ENCODE measurements at regions not wholly inside any gene's neighbourhood (a gene's known extent, or its start where the extent isn't known, plus 50 kb on each side); places are given as distances from the start of the nearest gene placed in this dataset.

- DNase-seq: no peak
Measured at GRCh38 chr1:177790566-177790965, 179.3 kb downstream of the SEC16B start.

GRCh38 chr1:177789956-177790355 lies 179.9 kb downstream of the SEC16B start:
- no peak for DNase-seq

- no peak for DNase-seq
Measured at GRCh38 chr1:177786176-177786745, 183.6 kb downstream of the SEC16B start.

GRCh38 chr1:177784936-177785335 lies 184.9 kb downstream of the SEC16B start:
- DNase-seq: no peak

GRCh38 chr1:177784409-177784808 lies 185.4 kb downstream of the SEC16B start:
- DNase-seq: no peak

GRCh38 chr1:177783051-177783450 lies 186.8 kb downstream of the SEC16B start:
- DNase-seq: no peak

- peak in 14 of 56 donors; percentile 1 to 51 (median 10) for DNase-seq
Measured at GRCh38 chr1:177780096-177780700, 189.7 kb downstream of the SEC16B start.

- no peak for DNase-seq
Measured at GRCh38 chr1:177779166-177779965, 190.5 kb downstream of the SEC16B start.

- no peak for DNase-seq
Measured at GRCh38 chr1:177775924-177776323, 193.9 kb downstream of the SEC16B start.

GRCh38 chr1:177772386-177772960 lies 197.4 kb downstream of the SEC16B start:
- no peak for DNase-seq

GRCh38 chr1:177771688-177772087 lies 198.2 kb downstream of the SEC16B start:
- DNase-seq: no peak

- no peak for DNase-seq
Measured at GRCh38 chr1:177770096-177770495, 199.8 kb downstream of the SEC16B start.

GRCh38 chr1:177755851-177756560 lies 213.9 kb downstream of the SEC16B start:
- DNase-seq: no peak

GRCh38 chr1:177754603-177755002 lies 215.3 kb downstream of the SEC16B start:
- DNase-seq: no peak

- DNase-seq: peak in 44 of 56 donors; percentile 1 to 77 (median 32)
Measured at GRCh38 chr1:177753655-177754054, 216.2 kb downstream of the SEC16B start.

GRCh38 chr1:177748080-177748801 lies 221.6 kb downstream of the SEC16B start:
- no peak for DNase-seq

GRCh38 chr1:177746155-177746554 lies 223.7 kb downstream of the SEC16B start:
- DNase-seq: no peak

- DNase-seq: no peak
Measured at GRCh38 chr1:177744906-177745305, 225.0 kb downstream of the SEC16B start.

- peak in 1 of 56 donors; percentile 1 for DNase-seq
Measured at GRCh38 chr1:177741476-177741875, 228.4 kb downstream of the SEC16B start.

GRCh38 chr1:177739780-177740179 lies 230.1 kb downstream of the SEC16B start:
- no peak for DNase-seq

GRCh38 chr1:177737456-177737855 lies 232.4 kb downstream of the SEC16B start:
- no peak for DNase-seq

Measured in amygdala (tissue), 56 donors.